ENCODE measurements at regions not wholly inside any gene's neighbourhood (a gene's known extent, or its start where the extent isn't known, plus 50 kb on each side); places are given as distances from the start of the nearest gene placed in this dataset.

- TF ChIP-seq RAD21 (conservative IDR thresholded peaks at IDR 0.05 in 1 of 2, IDR thresholded peaks at IDR 0.05 in 1 of 2) (no peak), BHLHE40 (IDR thresholded peaks at IDR 0.05; ENCODE audit: low read depth, low read length) (no peak), RNF2 (IDR thresholded peaks at IDR 0.05; ENCODE audit: borderline replicate concordance, low read depth) (no peak), POLR2A (IDR thresholded peaks at IDR 0.05; ENCODE audit: low read length) (no peak), POLR2AphosphoS2 (conservative IDR thresholded peaks at IDR 0.05; ENCODE audit: low read length) (no peak)
Observed at GRCh38 chr5:120007598-120007997, 378.2 kb downstream of the FAM170A start.

Measured in A549 (cell line).